ENCODE measurements at regions not wholly inside any gene's neighbourhood (a gene's known extent, or its start where the extent isn't known, plus 50 kb on each side); places are given as distances from the start of the nearest gene placed in this dataset.

DNA sequence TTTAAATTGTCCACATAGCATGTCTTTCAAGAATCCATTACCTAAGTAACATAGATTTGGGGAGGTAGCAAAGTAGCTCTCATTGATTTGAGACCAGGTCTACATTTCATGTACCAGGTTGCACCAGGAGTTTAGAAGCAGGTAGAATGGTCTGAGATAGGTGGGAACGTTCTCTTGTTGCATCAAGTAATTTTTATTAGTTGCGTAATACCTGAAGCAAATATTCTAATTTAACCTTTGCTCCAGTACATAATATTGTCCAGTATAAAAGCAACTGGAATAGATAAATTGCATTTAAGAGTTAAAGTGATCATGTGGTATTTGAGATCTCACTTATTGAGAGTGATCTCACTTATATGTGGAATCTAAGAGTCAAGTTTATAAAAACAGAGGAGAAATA, 597.1 kb upstream of the PRMT6 start:
- Mint-ChIP-seq H3K36me3 (ENCODE audit: low read depth) (no peaks in the 10 kb centered on the region), H3K4me3 (no peak overlapping the region), H3K27ac (no peak overlapping the region), H3K4me1 (no peaks in the 10 kb centered on the region), H3K27me3 (ENCODE audit: low read depth) (no peaks in the 10 kb centered on the region), H3K9me3 (no peaks in the 10 kb centered on the region)
- TF ChIP-seq CTCF (IDR thresholded peaks at IDR 0.05; ENCODE audit: unreplicated experiment in 3 of 3) = no peak

DNA sequence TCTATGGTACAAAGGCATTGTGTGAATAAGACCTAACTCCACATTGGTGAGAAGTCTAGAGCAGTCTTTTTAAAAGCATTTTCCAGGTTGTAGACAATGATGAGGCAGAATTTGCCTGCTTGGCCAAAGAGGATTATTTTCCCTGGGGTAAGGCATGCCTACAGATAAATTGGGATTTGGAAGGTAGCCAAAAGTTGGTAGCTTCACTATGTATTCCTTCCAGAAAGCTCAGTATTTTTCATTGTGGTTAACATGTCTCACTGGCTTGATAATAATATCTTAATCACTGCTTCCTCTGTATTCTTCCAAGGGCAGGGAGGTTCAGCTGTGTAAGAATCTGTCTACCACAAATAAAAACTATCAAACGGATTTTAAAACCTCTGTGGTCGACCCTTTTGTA, 590.8 kb upstream of the PRMT6 start:
- TF ChIP-seq CTCF (IDR thresholded peaks at IDR 0.05; ENCODE audit: unreplicated experiment in 3 of 3) = no peak
- H3K9me3 Mint-ChIP-seq = peaks cover 6% of the 10 kb centered on the region
- no peaks in the 10 kb centered on the region for H3K4me1 Mint-ChIP-seq
- H3K4me3 Mint-ChIP-seq = no peak overlapping the region
- H3K36me3 Mint-ChIP-seq (ENCODE audit: low read depth) = no peaks in the 10 kb centered on the region
- H3K27ac Mint-ChIP-seq = no peak overlapping the region
- no peaks in the 10 kb centered on the region for H3K27me3 Mint-ChIP-seq (ENCODE audit: low read depth)

GRCh38 chr1:106480629-106481028, 575.8 kb upstream of the PRMT6 start:
- Mint-ChIP-seq H3K4me3 (no peak overlapping the region), H3K36me3 (ENCODE audit: low read depth) (no peaks in the 10 kb centered on the region), H3K27me3 (ENCODE audit: low read depth) (no peaks in the 10 kb centered on the region), H3K9me3 (peaks cover 28% of the 10 kb centered on the region), H3K27ac (no peak overlapping the region), H3K4me1 (no peaks in the 10 kb centered on the region)
- TF ChIP-seq CTCF (IDR thresholded peaks at IDR 0.05; ENCODE audit: unreplicated experiment in 3 of 3) = no peak

DNA sequence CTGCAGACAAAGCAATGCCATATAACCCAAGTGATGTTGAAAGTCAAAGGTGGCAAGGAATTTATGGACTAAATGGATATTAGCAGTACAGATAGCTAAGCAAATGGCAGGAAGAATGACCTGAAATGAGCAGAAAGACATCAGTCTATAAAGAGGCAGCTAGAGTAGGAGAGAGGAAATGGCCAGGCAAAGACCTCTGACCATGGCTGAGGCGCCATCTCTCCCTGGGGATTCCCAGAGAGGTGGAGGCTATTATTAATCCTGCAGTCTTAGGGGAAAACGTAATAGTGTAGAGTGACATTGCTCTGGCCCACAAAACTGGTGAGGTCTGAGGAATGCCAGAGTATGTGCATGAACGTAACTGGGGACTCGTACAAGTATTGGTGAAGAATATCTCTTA, 563.6 kb upstream of the PRMT6 start:
- Mint-ChIP-seq H3K4me3 (no peak overlapping the region), H3K27me3 (ENCODE audit: low read depth) (no peaks in the 10 kb centered on the region), H3K4me1 (no peaks in the 10 kb centered on the region), H3K9me3 (no peaks in the 10 kb centered on the region), H3K36me3 (ENCODE audit: low read depth) (no peaks in the 10 kb centered on the region), H3K27ac (peak overlapping the region in 1 of 3 experiments; percentile 14)
- no peak for TF ChIP-seq CTCF (IDR thresholded peaks at IDR 0.05; ENCODE audit: unreplicated experiment in 3 of 3)

DNA sequence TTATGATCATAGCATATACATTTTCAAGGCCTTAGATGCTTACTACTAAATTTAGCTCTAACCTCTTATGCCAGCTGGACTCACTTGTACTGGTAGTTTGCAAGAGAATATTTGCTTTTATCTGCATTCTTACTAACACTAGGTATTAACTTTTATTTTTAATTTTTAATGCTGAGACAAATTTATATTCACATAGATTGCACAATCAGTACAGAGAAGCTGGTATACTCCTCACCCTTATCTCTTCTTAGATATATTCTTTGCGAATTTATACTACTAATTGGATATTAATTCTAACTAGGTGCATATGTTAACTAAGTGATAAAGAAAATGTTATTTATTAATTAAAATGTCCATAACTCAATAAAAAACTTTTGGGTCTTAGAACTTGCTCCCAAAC, 561.8 kb upstream of the PRMT6 start:
- no peak for TF ChIP-seq CTCF (IDR thresholded peaks at IDR 0.05; ENCODE audit: unreplicated experiment in 3 of 3)
- Mint-ChIP-seq H3K36me3 (ENCODE audit: low read depth) (no peaks in the 10 kb centered on the region), H3K27me3 (ENCODE audit: low read depth) (no peaks in the 10 kb centered on the region), H3K4me1 (no peaks in the 10 kb centered on the region), H3K9me3 (no peaks in the 10 kb centered on the region), H3K4me3 (no peak overlapping the region), H3K27ac (no peak overlapping the region)

DNA sequence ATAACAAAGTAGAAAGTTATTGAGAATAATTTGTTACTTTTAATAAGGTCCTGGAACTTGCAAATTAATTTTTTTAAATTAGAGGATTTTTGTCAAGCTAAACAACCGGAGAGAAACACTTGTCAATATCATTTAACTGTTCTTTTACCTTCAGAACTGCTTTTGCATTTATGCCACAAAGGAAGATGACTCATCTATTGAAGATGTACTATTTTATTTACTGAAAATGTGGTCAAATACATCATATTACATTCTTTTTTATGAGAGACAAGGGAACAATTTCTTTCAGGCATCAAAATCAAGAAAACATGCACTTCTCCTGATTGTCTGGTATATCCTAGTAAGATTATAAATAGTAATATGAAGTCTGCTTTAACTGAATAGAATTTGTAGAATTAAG, 558.2 kb upstream of the PRMT6 start:
- Mint-ChIP-seq H3K4me1 (no peaks in the 10 kb centered on the region), H3K36me3 (ENCODE audit: low read depth) (no peaks in the 10 kb centered on the region), H3K27me3 (ENCODE audit: low read depth) (no peaks in the 10 kb centered on the region), H3K9me3 (no peaks in the 10 kb centered on the region), H3K4me3 (no peak overlapping the region), H3K27ac (no peak overlapping the region)
- TF ChIP-seq CTCF (IDR thresholded peaks at IDR 0.05; ENCODE audit: unreplicated experiment in 3 of 3) = no peak
